ENCODE measurements at regions not wholly inside any gene's neighbourhood (a gene's known extent, or its start where the extent isn't known, plus 50 kb on each side); places are given as distances from the start of the nearest gene placed in this dataset.

- ATAC-seq: no peak
- Histone ChIP-seq H3K27me3 (replicated peaks in 1 of 2; ENCODE audit: control insufficient read depth in 2 of 2, insufficient read depth in 2 of 2, low read length in 1 of 2) (no peaks in the 10 kb centered on the region), H2AFZ (ENCODE audit: control insufficient read depth, low read depth, low read length) (no peak overlapping the region), H3K36me3 (ENCODE audit: control insufficient read depth in 2 of 2, insufficient read depth in 2 of 2, low read length in 1 of 2) (no peaks in the 10 kb centered on the region), H3K4me2 (ENCODE audit: control insufficient read depth, insufficient read depth) (no peak overlapping the region), H4K20me1 (ENCODE audit: control insufficient read depth, insufficient read depth) (no peaks in the 10 kb centered on the region), H3K4me1 (ENCODE audit: control insufficient read depth, insufficient read depth, low read length) (no peaks in the 10 kb centered on the region), H3K4me3 (no peak overlapping the region), H3K27ac (ENCODE audit: control insufficient read depth, insufficient read depth) (no peak overlapping the region), H3K79me2 (ENCODE audit: control insufficient read depth, insufficient read depth, low read length) (no peaks in the 10 kb centered on the region), H3K9ac (ENCODE audit: control insufficient read depth, insufficient read depth, low read length) (no peak overlapping the region), H3K9me3 (replicated peaks; ENCODE audit: control insufficient read depth, insufficient read depth, low read length) (no peaks in the 10 kb centered on the region)
- CTCF ChIA-PET: no interaction called here
- 77% methylated on average over 3 of the region's 3 CpGs for WGBS (ENCODE audit: insufficient coverage, insufficient replicate concordance, low lambda C conversion rate, missing lambda C conversion rate)
- DNase-seq (ENCODE audit: low read depth, low spot score): no peak
- POLR2A ChIA-PET: no interaction called here
- no TSS peak for BruUV-seq (replicated peaks)
- SMC1A ChIA-PET (ENCODE audit: uncharacterized antibody, unreplicated experiment): no interaction called here
- intact Hi-C loops (cut with micrococcal nuclease; ENCODE audit: unreplicated experiment) (no loop called here), in situ Hi-C loops (cut with MboI) (no loop called here)
- FAIRE-seq: no peak
- RAD21 ChIA-PET (ENCODE audit: unreplicated experiment): no interaction called here
- TF ChIP-seq ZNF592 (IDR thresholded peaks at IDR 0.05): no peak
Measured at GRCh38 chr19:34828156-34828555, 55.1 kb upstream of the ZNF599 start.

- Histone ChIP-seq H3K4me1 (ENCODE audit: control insufficient read depth, insufficient read depth, low read length) (no peaks in the 10 kb centered on the region), H3K27ac (ENCODE audit: control insufficient read depth, insufficient read depth) (no peak overlapping the region), H2AFZ (ENCODE audit: control insufficient read depth, low read depth, low read length) (no peak overlapping the region), H3K9me3 (replicated peaks; ENCODE audit: control insufficient read depth, insufficient read depth, low read length) (no peaks in the 10 kb centered on the region), H3K36me3 (ENCODE audit: control insufficient read depth in 2 of 2, insufficient read depth in 2 of 2, low read length in 1 of 2) (no peaks in the 10 kb centered on the region), H3K27me3 (replicated peaks in 1 of 2; ENCODE audit: control insufficient read depth in 2 of 2, insufficient read depth in 2 of 2, low read length in 1 of 2) (no peaks in the 10 kb centered on the region), H3K9ac (ENCODE audit: control insufficient read depth, insufficient read depth, low read length) (no peak overlapping the region), H3K4me3 (no peak overlapping the region), H4K20me1 (ENCODE audit: control insufficient read depth, insufficient read depth) (no peaks in the 10 kb centered on the region), H3K79me2 (ENCODE audit: control insufficient read depth, insufficient read depth, low read length) (no peaks in the 10 kb centered on the region), H3K4me2 (ENCODE audit: control insufficient read depth, insufficient read depth) (no peak overlapping the region)
- ATAC-seq (no peak), DNase-seq (ENCODE audit: low read depth, low spot score) (no peak), FAIRE-seq (no peak)
- CTCF ChIA-PET: no interaction called here
- RAD21 ChIA-PET (ENCODE audit: unreplicated experiment): no interaction called here
- TF ChIP-seq CBX3 (IDR thresholded peaks at IDR 0.05; ENCODE audit: borderline replicate concordance, low read depth) (no peak), IRF4 (IDR thresholded peaks at IDR 0.05; ENCODE audit: low read depth, low read length) (no peak), IRF3 (IDR thresholded peaks at IDR 0.05) (no peak), HCFC1 (IDR thresholded peaks at IDR 0.05; ENCODE audit: low read length) (no peak), ATF2 (IDR thresholded peaks at IDR 0.05; ENCODE audit: low read length) (no peak), TCF7 (IDR thresholded peaks at IDR 0.05; ENCODE audit: borderline replicate concordance) (no peak), ATF7 (IDR thresholded peaks at IDR 0.05; ENCODE audit: low read depth) (no peak)
- BruUV-seq (replicated peaks): no TSS peak
- in situ Hi-C loops (cut with MboI) (no loop called here), intact Hi-C loops (cut with micrococcal nuclease; ENCODE audit: unreplicated experiment) (no loop called here)
- 41% methylated on average over 10 of the region's 10 CpGs for WGBS (ENCODE audit: insufficient coverage, insufficient replicate concordance, low lambda C conversion rate, missing lambda C conversion rate)
- SMC1A ChIA-PET (ENCODE audit: uncharacterized antibody, unreplicated experiment): no interaction called here
- POLR2A ChIA-PET: no interaction called here
Measured at GRCh38 chr19:34825212-34825611, 52.2 kb upstream of the ZNF599 start.

Measured in GM12878 (cell line).